Neural crest cell (in vitro differentiated cells): ENCODE measurements at regions not wholly inside any gene's neighbourhood (a gene's known extent, or its start where the extent isn't known, plus 50 kb on each side); places are given as distances from the start of the nearest gene placed in this dataset.

ENCODE experiments used
- DNase-seq: peaks from one replicate; pipeline ENCODE4 v3.0.0; 2021; ENCODE audit warnings: low read depth, mixed read lengths, low spot score
- H3K27ac Mint-ChIP-seq: one replicate; pipeline ENCODE4 v1.8.0; 2021; ENCODE audit warnings: mild to moderate bottlenecking, mixed read lengths; ENCODE audit not compliant: unreplicated experiment
- H3K27me3 Mint-ChIP-seq: 2 replicates; pipeline ENCODE4 v1.8.0; 2021; ENCODE audit warnings: low read depth, mild to moderate bottlenecking, mixed read lengths
- H3K36me3 Mint-ChIP-seq: 2 replicates; pipeline ENCODE4 v1.8.0; 2021; ENCODE audit warnings: low read depth, mild to moderate bottlenecking, mixed read lengths
- H3K4me1 Mint-ChIP-seq: 2 replicates; pipeline ENCODE4 v1.8.0; 2021; ENCODE audit warnings: mixed read lengths
- H3K4me3 Mint-ChIP-seq: one replicate; pipeline ENCODE4 v1.8.0; 2021; ENCODE audit warnings: mild to moderate bottlenecking, mixed read lengths
- H3K9me3 Mint-ChIP-seq: 2 replicates; pipeline ENCODE4 v1.8.0; 2021; ENCODE audit warnings: mixed read lengths
- TF ChIP-seq, protein P1 (sequence below): fragments of 200-600 bp; sonication (generic); conservative IDR thresholded peaks from 2 replicates; pipeline ENCODE4 v1.5.0; 2021; ENCODE audit warnings: antibody characterized with exemption, mild to moderate bottlenecking

DNA sequence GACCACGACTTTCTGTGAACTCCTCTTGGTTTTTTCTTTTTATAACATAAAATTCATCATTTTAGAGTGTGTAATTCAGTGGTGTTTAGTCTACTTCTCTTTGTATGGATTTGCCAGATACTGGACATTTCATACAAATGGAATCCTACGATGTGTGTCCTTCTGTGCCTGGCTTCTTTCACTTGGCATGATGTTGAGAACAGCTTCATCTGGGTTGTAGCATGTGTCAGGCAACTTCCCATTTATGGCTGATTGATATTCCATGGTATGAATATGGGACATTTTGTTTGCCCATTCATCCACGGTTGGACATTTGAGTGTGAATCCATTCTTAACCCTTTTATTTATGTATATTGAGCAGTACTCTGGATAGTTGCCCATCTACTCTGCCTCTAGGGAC lies 82.7 kb upstream of the KLF13 start:
- Mint-ChIP-seq H3K36me3 (no peaks in the 10 kb centered on the region), H3K27ac (no peak overlapping the region), H3K4me1 (no peaks in the 10 kb centered on the region), H3K9me3 (peaks cover 6% of the 10 kb centered on the region), H3K4me3 (no peak overlapping the region), H3K27me3 (no peaks in the 10 kb centered on the region)
- DNase-seq = no peak
- TF ChIP-seq, protein P1, sequence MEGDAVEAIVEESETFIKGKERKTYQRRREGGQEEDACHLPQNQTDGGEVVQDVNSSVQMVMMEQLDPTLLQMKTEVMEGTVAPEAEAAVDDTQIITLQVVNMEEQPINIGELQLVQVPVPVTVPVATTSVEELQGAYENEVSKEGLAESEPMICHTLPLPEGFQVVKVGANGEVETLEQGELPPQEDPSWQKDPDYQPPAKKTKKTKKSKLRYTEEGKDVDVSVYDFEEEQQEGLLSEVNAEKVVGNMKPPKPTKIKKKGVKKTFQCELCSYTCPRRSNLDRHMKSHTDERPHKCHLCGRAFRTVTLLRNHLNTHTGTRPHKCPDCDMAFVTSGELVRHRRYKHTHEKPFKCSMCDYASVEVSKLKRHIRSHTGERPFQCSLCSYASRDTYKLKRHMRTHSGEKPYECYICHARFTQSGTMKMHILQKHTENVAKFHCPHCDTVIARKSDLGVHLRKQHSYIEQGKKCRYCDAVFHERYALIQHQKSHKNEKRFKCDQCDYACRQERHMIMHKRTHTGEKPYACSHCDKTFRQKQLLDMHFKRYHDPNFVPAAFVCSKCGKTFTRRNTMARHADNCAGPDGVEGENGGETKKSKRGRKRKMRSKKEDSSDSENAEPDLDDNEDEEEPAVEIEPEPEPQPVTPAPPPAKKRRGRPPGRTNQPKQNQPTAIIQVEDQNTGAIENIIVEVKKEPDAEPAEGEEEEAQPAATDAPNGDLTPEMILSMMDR = no peak

GRCh38 chr15:31245135-31245689 lies 81.4 kb upstream of the KLF13 start:
- no peaks in the 10 kb centered on the region for H3K36me3 Mint-ChIP-seq
- no peak overlapping the region for H3K4me3 Mint-ChIP-seq
- no peaks in the 10 kb centered on the region for H3K4me1 Mint-ChIP-seq
- TF ChIP-seq, protein P1 = no peak
- no peak overlapping the region for H3K27ac Mint-ChIP-seq
- no peak for DNase-seq
- H3K27me3 Mint-ChIP-seq = no peaks in the 10 kb centered on the region
- peaks cover 6% of the 10 kb centered on the region for H3K9me3 Mint-ChIP-seq

- no peak for DNase-seq
- H3K4me1 Mint-ChIP-seq = no peaks in the 10 kb centered on the region
- peaks cover 6% of the 10 kb centered on the region for H3K9me3 Mint-ChIP-seq
- TF ChIP-seq, protein P1 = no peak
- H3K27ac Mint-ChIP-seq = peak overlapping the region; percentile 35
- no peak overlapping the region for H3K4me3 Mint-ChIP-seq
- H3K36me3 Mint-ChIP-seq = no peaks in the 10 kb centered on the region
- H3K27me3 Mint-ChIP-seq = no peaks in the 10 kb centered on the region
Observed at GRCh38 chr15:31245756-31246155, 80.9 kb upstream of the KLF13 start.

GRCh38 chr15:31247404-31247803 lies 79.2 kb upstream of the KLF13 start:
- peaks cover 6% of the 10 kb centered on the region for H3K9me3 Mint-ChIP-seq
- no peaks in the 10 kb centered on the region for H3K27me3 Mint-ChIP-seq
- H3K36me3 Mint-ChIP-seq = no peaks in the 10 kb centered on the region
- DNase-seq = no peak
- no peak overlapping the region for H3K4me3 Mint-ChIP-seq
- H3K4me1 Mint-ChIP-seq = no peaks in the 10 kb centered on the region
- TF ChIP-seq, protein P1 = no peak
- no peak overlapping the region for H3K27ac Mint-ChIP-seq

- no peak for DNase-seq
- H3K27me3 Mint-ChIP-seq = no peaks in the 10 kb centered on the region
- H3K27ac Mint-ChIP-seq = no peak overlapping the region
- no peaks in the 10 kb centered on the region for H3K36me3 Mint-ChIP-seq
- H3K4me1 Mint-ChIP-seq = no peaks in the 10 kb centered on the region
- TF ChIP-seq, protein P1 = no peak
- no peak overlapping the region for H3K4me3 Mint-ChIP-seq
- H3K9me3 Mint-ChIP-seq = peaks cover 6% of the 10 kb centered on the region
Observed at GRCh38 chr15:31248263-31248662, 78.4 kb upstream of the KLF13 start.

DNA sequence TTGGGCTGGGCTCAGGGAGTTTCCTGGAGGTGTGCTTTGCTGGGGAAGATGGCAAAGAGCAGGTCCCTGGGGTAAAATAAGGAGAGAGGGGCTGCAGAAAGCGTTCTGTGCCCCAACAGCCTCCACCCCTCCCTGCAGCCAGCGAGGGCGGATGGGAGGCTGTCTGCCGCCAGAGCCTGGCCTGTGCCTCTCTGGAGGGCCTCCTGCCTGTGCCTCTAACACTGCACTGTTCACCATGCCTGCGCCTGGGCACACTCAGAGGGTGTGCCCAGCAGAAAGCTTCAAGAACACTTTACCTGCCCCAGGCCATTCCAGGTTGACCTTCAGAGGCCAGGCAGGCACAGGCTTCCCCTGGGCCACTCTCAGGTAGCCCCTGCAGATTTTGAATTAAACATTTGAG lies 77.7 kb upstream of the KLF13 start:
- H3K4me1 Mint-ChIP-seq = no peaks in the 10 kb centered on the region
- no peak for DNase-seq
- no peak overlapping the region for H3K27ac Mint-ChIP-seq
- TF ChIP-seq, protein P1 = no peak
- peaks cover 5% of the 10 kb centered on the region for H3K9me3 Mint-ChIP-seq
- H3K36me3 Mint-ChIP-seq = no peaks in the 10 kb centered on the region
- no peaks in the 10 kb centered on the region for H3K27me3 Mint-ChIP-seq
- H3K4me3 Mint-ChIP-seq = no peak overlapping the region
